DOHH2 (cell line): ENCODE measurements at regions not wholly inside any gene's neighbourhood (a gene's known extent, or its start where the extent isn't known, plus 50 kb on each side); places are given as distances from the start of the nearest gene placed in this dataset.

Source experiments
- EZH2phosphoT487 ChIP-seq: fragments of 200-600 bp; sonication (generic); IDR thresholded peaks from 2 replicates; pipeline ENCODE4 v1.6.1; 2017; ENCODE audit warnings: borderline replicate concordance, mild to moderate bottlenecking, antibody characterized with exemption, low read length, moderate library complexity, mixed read lengths
- TF ChIP-seq, protein P1 (sequence below): fragments of 200-600 bp; sonication (generic); IDR thresholded peaks from one replicate; pipeline ENCODE4 v1.5.1; 2014; ENCODE audit warnings: antibody characterized with exemption, mild to moderate bottlenecking, low read depth, low read length; ENCODE audit not compliant: poor library complexity, severe bottlenecking

DNA sequence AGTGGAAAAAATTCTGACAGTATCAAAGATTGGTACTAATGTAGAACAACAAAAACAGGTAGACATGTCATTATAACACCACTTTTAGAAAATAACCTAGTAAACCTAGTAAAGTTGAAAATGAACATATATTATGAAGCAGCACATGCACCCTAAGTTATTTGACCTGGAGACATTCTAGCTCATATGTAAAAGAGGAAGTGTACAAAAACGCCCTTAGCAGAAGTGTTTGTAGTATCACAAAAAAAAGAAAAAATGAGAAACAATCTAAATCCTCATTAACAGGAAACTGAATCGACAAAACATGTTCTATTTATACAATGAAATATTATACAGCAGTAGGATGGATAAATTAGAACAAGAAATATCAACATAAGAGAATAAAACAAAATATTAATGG lies 318.9 kb upstream of the PPP1R2C start:
- TF ChIP-seq, protein P1, sequence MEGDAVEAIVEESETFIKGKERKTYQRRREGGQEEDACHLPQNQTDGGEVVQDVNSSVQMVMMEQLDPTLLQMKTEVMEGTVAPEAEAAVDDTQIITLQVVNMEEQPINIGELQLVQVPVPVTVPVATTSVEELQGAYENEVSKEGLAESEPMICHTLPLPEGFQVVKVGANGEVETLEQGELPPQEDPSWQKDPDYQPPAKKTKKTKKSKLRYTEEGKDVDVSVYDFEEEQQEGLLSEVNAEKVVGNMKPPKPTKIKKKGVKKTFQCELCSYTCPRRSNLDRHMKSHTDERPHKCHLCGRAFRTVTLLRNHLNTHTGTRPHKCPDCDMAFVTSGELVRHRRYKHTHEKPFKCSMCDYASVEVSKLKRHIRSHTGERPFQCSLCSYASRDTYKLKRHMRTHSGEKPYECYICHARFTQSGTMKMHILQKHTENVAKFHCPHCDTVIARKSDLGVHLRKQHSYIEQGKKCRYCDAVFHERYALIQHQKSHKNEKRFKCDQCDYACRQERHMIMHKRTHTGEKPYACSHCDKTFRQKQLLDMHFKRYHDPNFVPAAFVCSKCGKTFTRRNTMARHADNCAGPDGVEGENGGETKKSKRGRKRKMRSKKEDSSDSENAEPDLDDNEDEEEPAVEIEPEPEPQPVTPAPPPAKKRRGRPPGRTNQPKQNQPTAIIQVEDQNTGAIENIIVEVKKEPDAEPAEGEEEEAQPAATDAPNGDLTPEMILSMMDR = no peak
- TF ChIP-seq EZH2phosphoT487 = no peak
